Lower lobe of right lung (tissue), 2 donors: ENCODE measurements at regions not wholly inside any gene's neighbourhood (a gene's known extent, or its start where the extent isn't known, plus 50 kb on each side); places are given as distances from the start of the nearest gene placed in this dataset.

Experiments
- ATAC-seq, 2 donors: fragments of 200-7000 bp; cut with Tn5 transposase; one replicate each; pipeline ENCODE4 v1.9.1; 2020 to 2022; ENCODE audit warnings: mild to moderate bottlenecking in 2 of 2, moderate library complexity in 2 of 2
- DNase-seq: peaks from one replicate; pipeline ENCODE4 v3.0.0-alpha.2; 2020
- H3K27ac ChIP-seq: fragments of 200-600 bp; one replicate; pipeline ENCODE4 v1.8.0; 2022
- H3K27me3 ChIP-seq: fragments of 200-600 bp; one replicate; pipeline ENCODE4 v1.8.0; 2022; ENCODE audit warnings: low read depth
- H3K36me3 ChIP-seq: fragments of 200-600 bp; one replicate; pipeline ENCODE4 v1.8.0; 2022; ENCODE audit warnings: mild to moderate bottlenecking
- H3K4me1 ChIP-seq: fragments of 200-600 bp; one replicate; pipeline ENCODE4 v1.8.0; 2022
- H3K4me3 ChIP-seq: fragments of 200-600 bp; one replicate; pipeline ENCODE4 v1.8.0; 2022; ENCODE audit warnings: mild to moderate bottlenecking
- H3K9me3 ChIP-seq: fragments of 200-600 bp; one replicate; pipeline ENCODE4 v1.8.0; 2022
- intact Hi-C: fragments of 100-400 bp; cut with DNase I; formaldehyde crosslinking; loops from one replicate; pipeline ENCODE4 v1.11.0; 2022
- TF ChIP-seq, protein P1 (sequence below): fragments of 200-600 bp; IDR thresholded peaks from one replicate; pipeline ENCODE4 v1.8.0; 2022; ENCODE audit warnings: antibody characterized with exemption, mild to moderate bottlenecking
- donor health status: DM: no; HTN: yes; CAD: no; lungs with severe emphysema.

DNA sequence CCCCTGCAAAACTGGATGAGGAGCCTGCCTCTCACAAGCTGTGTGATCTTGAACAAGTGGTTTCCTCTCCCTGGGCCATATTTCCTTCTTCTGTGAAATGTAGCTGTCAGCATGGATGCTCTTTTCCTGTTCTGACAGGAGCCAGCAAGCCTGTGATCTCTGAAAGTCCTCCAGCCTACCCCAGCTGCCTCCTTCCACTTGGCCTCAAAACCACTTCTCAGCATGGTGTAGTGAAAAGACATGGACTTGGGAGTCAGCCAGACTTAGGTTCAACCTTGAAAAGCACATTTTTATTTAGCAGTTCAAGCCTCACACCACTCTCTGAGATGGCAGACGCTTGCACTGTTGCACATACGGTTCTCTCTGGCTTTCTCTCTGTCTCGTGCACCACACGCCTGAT lies 292.9 kb upstream of the DUSP10 start:
- Histone ChIP-seq H3K36me3 (no peaks in the 10 kb centered on the region), H3K27me3 (no peaks in the 10 kb centered on the region), H3K9me3 (no peaks in the 10 kb centered on the region), H3K4me3 (no peak overlapping the region), H3K27ac (no peak overlapping the region), H3K4me1 (no peaks in the 10 kb centered on the region)
- TF ChIP-seq, protein P1, sequence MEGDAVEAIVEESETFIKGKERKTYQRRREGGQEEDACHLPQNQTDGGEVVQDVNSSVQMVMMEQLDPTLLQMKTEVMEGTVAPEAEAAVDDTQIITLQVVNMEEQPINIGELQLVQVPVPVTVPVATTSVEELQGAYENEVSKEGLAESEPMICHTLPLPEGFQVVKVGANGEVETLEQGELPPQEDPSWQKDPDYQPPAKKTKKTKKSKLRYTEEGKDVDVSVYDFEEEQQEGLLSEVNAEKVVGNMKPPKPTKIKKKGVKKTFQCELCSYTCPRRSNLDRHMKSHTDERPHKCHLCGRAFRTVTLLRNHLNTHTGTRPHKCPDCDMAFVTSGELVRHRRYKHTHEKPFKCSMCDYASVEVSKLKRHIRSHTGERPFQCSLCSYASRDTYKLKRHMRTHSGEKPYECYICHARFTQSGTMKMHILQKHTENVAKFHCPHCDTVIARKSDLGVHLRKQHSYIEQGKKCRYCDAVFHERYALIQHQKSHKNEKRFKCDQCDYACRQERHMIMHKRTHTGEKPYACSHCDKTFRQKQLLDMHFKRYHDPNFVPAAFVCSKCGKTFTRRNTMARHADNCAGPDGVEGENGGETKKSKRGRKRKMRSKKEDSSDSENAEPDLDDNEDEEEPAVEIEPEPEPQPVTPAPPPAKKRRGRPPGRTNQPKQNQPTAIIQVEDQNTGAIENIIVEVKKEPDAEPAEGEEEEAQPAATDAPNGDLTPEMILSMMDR: no peak
- DNase-seq (no peak), ATAC-seq (no peak)
- intact Hi-C loops: no loop called here

DNA sequence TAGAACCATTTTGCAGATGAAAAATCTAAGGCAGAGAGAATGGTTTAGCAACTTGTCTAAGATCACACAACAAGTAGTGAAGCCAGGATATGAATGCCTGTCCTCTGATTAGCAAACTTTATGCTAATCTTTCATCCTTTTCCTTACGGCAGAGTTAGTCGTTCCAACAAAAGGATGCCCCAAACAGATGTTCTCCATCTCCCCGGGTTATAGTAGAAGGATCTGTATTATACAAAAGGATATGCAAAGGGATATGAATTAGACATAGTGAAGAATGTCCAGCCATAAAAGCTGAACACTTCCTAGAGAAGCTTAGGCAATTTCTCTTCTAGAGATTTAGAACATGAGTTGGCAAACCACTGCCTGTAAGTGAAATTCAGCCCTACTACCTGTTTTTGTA lies 291.6 kb upstream of the DUSP10 start:
- no peaks in the 10 kb centered on the region for H3K9me3 ChIP-seq
- no peak overlapping the region for H3K27ac ChIP-seq
- DNase-seq: no peak
- no peak for ATAC-seq
- intact Hi-C loops: no loop called here
- TF ChIP-seq, protein P1: no peak
- no peaks in the 10 kb centered on the region for H3K27me3 ChIP-seq
- H3K36me3 ChIP-seq: no peaks in the 10 kb centered on the region
- no peak overlapping the region for H3K4me3 ChIP-seq
- H3K4me1 ChIP-seq: no peaks in the 10 kb centered on the region

- H3K27ac ChIP-seq: no peak overlapping the region
- no peak overlapping the region for H3K4me3 ChIP-seq
- DNase-seq (no peak), ATAC-seq (no peak)
- no peaks in the 10 kb centered on the region for H3K36me3 ChIP-seq
- H3K4me1 ChIP-seq: no peaks in the 10 kb centered on the region
- TF ChIP-seq, protein P1: no peak
- intact Hi-C loops: no loop called here
- H3K27me3 ChIP-seq: no peaks in the 10 kb centered on the region
- H3K9me3 ChIP-seq: no peaks in the 10 kb centered on the region
These were observed 289.4 kb upstream of the DUSP10 start for GRCh38 chr1:222031318-222031717.

- TF ChIP-seq, protein P1: no peak
- H3K36me3 ChIP-seq: no peaks in the 10 kb centered on the region
- no peak for ATAC-seq
These were observed 286.8 kb upstream of the DUSP10 start for GRCh38 chr1:222028676-222029075.

GRCh38 chr1:222028116-222028515 lies 286.2 kb upstream of the DUSP10 start:
- ATAC-seq: no peak
- intact Hi-C loops: no loop called here

More at GRCh38 chr1:222028676-222029075, 286.8 kb upstream of the DUSP10 start:
- H3K27me3 ChIP-seq: no peaks in the 10 kb centered on the region
- H3K27ac ChIP-seq: no peak overlapping the region
- H3K4me3 ChIP-seq: no peak overlapping the region
- H3K9me3 ChIP-seq: no peaks in the 10 kb centered on the region
- intact Hi-C loops: no loop called here
- H3K4me1 ChIP-seq: no peaks in the 10 kb centered on the region
- no peak for DNase-seq

More at GRCh38 chr1:222028116-222028515, 286.2 kb upstream of the DUSP10 start:
- DNase-seq: no peak
- H3K27me3 ChIP-seq: no peaks in the 10 kb centered on the region
- H3K36me3 ChIP-seq: no peaks in the 10 kb centered on the region
- no peak overlapping the region for H3K4me3 ChIP-seq
- no peak overlapping the region for H3K27ac ChIP-seq
- TF ChIP-seq, protein P1: no peak
- H3K9me3 ChIP-seq: no peaks in the 10 kb centered on the region
- no peaks in the 10 kb centered on the region for H3K4me1 ChIP-seq
